HG03565 (cell line): ENCODE measurements at regions not wholly inside any gene's neighbourhood (a gene's known extent, or its start where the extent isn't known, plus 50 kb on each side); places are given as distances from the start of the nearest gene placed in this dataset.

Experiments
- ATAC-seq: cut with Tn5 transposase; IDR thresholded peaks from one replicate; pipeline ENCODE4 v1.9.1; 2021; ENCODE audit warnings: mild to moderate bottlenecking, moderate library complexity; ENCODE audit not compliant: unreplicated experiment

DNA sequence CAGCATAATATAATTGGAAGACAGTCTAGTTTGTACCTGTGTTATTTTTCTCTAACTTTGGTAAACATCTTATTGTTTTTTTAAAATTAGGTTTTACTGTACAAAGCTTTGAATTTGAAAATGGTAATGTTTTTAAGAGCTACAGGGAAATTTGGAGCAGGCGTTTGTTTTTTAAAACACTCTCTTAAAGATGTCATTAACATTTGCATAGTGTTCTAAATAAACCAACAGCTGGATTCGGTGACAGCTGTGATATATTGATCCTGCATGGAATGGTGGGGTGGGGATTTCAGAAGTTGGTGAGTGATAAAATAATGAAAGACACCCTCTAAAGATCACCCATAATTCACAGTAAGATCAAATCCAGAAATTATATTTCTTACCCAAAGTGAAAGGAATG lies 97.9 kb upstream of the PRL start:
- no peak for ATAC-seq

- no peak for ATAC-seq
These were observed 102.9 kb upstream of the PRL start for GRCh38 chr6:22399693-22400092.

GRCh38 chr6:22401206-22401605 lies 104.4 kb upstream of the PRL start:
- no peak for ATAC-seq

DNA sequence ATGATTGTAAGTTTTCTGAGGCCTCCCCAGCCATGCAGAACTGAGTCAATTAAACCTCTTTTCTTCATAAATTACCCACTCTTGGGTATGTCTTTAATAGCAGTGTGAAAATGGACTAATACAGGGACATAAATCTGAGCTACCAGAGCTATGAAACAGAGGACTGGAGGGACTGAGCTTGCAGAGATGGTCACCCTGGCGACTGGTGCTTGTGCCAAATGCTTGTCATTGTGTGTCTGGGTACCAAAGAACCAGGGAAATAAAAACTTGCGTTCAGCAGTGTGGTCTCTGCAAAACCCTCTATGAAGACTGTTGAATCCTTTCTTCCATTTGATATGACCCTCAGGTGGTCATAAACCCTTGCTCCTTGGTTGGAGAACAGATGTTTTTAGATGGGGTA lies 105.1 kb upstream of the PRL start:
- no peak for ATAC-seq

GRCh38 chr6:22409486-22409885 lies 112.7 kb upstream of the PRL start:
- ATAC-seq = no peak

GRCh38 chr6:22411376-22412105 lies 114.7 kb upstream of the PRL start:
- no peak for ATAC-seq

DNA sequence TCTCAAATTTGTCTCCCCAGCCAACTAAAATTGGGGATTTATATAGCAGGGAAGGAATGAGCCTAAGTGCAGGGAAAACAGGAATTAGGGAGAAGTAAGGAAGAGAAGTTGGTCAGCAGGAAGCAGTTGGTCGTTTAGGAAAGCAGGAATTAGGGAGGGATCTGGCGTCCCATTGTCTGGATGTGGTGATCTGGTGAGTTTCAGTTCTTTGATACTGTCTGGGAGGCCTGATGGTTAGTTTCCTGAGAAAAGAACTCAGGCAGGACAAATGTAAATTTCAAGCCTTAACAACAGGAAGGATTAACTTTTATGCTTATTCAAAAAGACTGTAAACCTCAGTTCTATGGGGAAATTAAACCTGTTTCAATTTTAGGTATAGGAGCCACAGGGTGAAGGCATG lies 116.2 kb upstream of the PRL start:
- ATAC-seq = no peak

DNA sequence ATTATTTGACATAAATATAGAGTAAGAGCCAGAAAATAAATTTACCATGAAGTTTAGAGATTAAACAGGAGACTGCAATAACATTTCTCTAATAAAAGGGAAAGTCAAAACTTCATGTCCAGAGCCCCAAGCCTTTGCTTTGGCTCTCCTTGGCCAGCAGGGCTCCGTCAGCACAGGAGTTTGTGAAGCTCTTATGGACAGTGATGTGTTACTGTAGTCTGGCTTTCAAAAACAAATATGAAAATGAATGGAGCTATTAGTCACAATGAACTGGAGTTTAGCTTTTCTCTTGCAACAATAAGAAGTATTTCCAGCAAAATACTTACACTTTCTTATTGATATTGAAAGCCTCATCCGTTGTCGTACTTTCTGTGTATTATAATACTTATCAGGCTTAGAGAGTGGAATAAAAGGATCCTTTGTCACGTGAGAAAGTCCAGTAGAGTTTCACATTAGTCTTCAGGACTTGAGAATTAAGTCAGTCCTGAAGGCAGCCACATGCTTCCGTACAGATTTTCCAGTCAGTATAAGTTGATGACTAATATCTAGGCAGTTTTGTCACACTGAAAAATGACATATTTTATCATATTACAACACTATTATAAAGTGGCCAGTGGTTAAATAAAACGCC lies 117.0 kb upstream of the PRL start:
- ATAC-seq = no peak

DNA sequence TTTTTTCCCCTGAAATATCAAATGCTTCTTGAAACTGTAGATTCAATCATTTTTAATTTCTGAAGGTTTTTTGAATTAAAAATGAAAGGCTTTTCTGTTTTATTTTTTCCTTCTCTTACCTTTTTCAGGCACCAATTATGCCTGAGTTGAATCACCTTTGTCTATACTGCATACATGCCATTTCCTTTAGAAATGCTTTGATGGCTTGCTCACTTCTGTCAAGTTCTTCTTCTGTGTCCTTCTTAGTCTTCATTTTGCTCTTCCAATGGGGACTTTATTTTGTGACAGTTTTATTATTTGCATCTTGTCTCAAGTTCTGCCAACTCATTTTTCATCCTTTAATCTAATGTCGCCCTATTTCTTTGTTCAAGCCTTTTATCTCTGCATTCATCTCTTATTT lies 121.9 kb upstream of the PRL start:
- no peak for ATAC-seq

DNA sequence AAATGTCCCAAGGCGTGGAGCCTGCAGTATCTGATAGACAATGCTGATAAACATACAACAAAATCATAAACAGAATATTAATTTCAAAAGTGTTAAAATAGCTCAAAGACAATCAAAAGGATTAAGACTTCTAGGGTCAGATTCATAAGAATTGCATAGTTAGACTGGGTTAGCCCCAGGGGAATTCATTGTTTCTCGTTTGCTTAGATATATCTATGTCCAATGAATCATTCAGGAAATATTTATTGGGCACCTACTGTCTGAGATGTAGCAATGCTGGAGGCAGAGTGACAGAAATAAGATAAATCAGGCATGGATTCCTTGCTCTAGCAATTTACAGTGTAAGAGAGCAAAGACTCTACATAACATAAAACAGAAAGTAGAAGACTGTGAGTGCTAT lies 124.4 kb upstream of the PRL start:
- ATAC-seq = no peak

GRCh38 chr6:22424196-22424595 lies 127.4 kb upstream of the PRL start:
- no peak for ATAC-seq

DNA sequence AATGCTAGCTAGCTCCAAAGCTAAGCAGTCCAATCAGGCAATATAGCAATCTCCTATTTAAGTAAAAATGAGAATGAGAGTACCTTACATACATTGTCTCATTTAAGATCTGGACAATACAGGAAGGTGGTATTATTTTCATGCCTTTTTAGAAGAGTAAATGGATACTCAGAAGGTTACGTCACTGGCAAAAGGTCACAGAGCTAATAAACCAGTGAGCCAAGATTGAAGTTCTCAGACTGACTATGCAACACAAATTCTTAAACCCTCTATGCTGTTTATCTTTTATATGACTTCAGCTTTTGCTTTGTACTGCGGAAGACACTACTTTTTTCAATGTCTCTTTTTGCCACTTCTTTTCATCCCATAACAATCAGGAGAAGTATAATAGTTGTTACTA lies 135.2 kb upstream of the PRL start:
- ATAC-seq = no peak

GRCh38 chr6:22433745-22434144 lies 135.6 kb upstream of the HDGFL1 start:
- no peak for ATAC-seq

DNA sequence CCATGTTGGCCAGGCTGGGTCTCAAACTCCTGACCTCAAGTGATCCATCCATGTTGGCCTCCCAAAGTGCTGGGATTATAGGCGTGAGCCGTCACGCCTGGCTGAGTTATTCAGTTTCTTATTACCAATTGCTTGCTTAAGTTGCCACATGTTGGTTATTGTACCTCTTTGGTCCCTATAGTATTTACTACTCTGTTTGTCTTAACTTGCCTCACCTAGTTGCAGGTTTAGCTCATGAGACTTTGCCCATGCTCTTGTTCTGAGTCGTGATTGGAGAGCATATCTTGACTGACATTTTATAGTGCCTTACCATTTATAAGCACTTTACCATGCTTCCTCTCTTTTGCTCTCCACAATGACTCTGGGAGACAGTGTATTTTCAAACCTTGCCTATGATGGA lies 134.2 kb upstream of the HDGFL1 start:
- ATAC-seq = no peak

- no peak for ATAC-seq
These were observed 133.2 kb upstream of the HDGFL1 start for GRCh38 chr6:22436134-22436533.

GRCh38 chr6:22437665-22438064 lies 131.7 kb upstream of the HDGFL1 start:
- no peak for ATAC-seq

GRCh38 chr6:22442826-22443225 lies 126.5 kb upstream of the HDGFL1 start:
- no peak for ATAC-seq

DNA sequence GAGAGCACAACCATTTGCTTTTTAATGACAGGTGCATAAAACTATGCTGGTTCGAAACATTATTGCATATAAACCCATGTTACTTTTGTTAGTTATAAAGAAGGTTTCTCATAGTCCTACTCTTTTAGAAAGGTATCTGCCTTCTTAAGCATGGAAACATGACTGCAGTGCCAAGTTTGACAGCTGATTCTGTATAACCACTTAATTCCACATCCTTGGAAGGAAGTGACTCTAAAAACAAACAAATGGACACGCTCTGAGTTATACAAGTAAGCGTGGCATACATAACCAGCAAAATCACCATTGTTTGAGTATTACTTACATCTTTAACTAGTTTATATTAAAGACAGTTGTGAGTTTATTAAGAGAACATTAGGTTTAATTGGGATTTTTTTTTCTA lies 125.0 kb upstream of the HDGFL1 start:
- no peak for ATAC-seq

- ATAC-seq = no peak
These were observed 123.4 kb upstream of the HDGFL1 start for GRCh38 chr6:22445946-22446345.

GRCh38 chr6:22447249-22448196 lies 121.8 kb upstream of the HDGFL1 start:
- ATAC-seq = no peak

DNA sequence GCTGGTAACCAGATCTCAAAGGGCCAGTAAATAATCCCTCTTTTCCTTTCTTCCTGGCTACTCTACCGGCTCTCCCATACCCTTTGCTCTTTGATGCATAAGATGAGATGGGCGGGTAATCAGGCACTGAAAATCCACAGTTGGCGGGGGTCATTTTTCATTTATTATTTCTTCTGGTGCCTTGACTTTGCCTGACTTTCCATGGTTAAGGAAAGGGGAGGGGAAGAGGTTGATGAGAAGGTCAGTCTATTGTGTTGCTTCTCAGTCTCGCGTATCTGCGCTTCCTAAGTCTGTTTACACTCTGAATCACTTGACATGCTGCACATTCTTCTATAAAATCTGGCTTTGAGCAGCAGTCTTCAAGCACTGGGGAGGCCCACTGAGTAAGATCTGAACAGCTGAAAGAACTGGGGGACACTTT lies 121.1 kb upstream of the HDGFL1 start:
- ATAC-seq = no peak

DNA sequence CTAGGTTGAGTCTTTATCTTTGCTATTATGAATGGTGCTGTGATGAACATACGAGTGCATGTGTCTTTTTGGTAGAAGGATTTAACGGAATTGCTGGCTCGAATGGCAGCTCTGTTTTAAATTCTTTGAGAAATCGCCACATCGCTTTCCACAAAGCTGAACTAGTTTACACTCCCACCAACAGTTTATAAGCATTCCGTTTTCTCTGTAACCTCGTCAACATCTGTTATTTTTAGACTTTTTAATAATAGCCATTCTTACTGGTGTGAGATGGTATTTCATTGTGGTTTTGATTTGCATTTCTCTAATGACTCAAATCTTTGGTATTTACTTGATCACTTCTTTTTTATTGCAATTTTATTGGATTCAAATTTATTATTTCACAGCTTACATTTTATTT lies 117.4 kb upstream of the HDGFL1 start:
- ATAC-seq = no peak
